Transverse colon (tissue), 4 donors: ENCODE measurements at regions not wholly inside any gene's neighbourhood (a gene's known extent, or its start where the extent isn't known, plus 50 kb on each side); places are given as distances from the start of the nearest gene placed in this dataset.

Source experiments
- CTCF ChIP-seq, 5 experiments: fragments of 200-600 bp in 3 of 5; fragments of 450-650 bp in 2 of 5; sonication (generic) in 3 of 5; IDR thresholded peaks; 1 replicate in 2 of 5; 2 replicates in 3 of 5; pipeline ENCODE4 v1.5.1; 2016 to 2017; ENCODE audit warnings: antibody characterized with exemption in 5 of 5, inconsistent platforms in 3 of 5, mild to moderate bottlenecking in 2 of 5, moderate library complexity in 1 of 5
- EP300 ChIP-seq: sonication (generic); formaldehyde crosslinking; IDR thresholded peaks from one replicate; pipeline ENCODE4 v1.6.1; 2017; ENCODE audit warnings: antibody characterized with exemption, low read depth
- POLR2A ChIP-seq: fragments of 450-650 bp; IDR thresholded peaks from one replicate; pipeline ENCODE4 v1.6.1; 2016; ENCODE audit warnings: antibody characterized with exemption, mild to moderate bottlenecking, moderate library complexity
- POLR2AphosphoS5 ChIP-seq, 3 donors: sonication (generic); formaldehyde crosslinking; IDR thresholded peaks; one replicate each; pipeline ENCODE4 v1.6.1; 2016; ENCODE audit warnings: antibody characterized with exemption in 3 of 3

- TF ChIP-seq POLR2A (no peak), EP300 (no peak), CTCF (IDR thresholded peaks at IDR 0.05) (no peak), POLR2AphosphoS5 (IDR thresholded peaks at IDR 0.05) (no peak)
Measured at GRCh38 chr7:46485481-46486065, 564.5 kb upstream of the IGFBP3 start.
